ENCODE measurements at regions not wholly inside any gene's neighbourhood (a gene's known extent, or its start where the extent isn't known, plus 50 kb on each side); places are given as distances from the start of the nearest gene placed in this dataset.

GRCh38 chr14:44215660-44216059 lies 291.4 kb downstream of the FSCB start:
- TF ChIP-seq, protein P1, sequence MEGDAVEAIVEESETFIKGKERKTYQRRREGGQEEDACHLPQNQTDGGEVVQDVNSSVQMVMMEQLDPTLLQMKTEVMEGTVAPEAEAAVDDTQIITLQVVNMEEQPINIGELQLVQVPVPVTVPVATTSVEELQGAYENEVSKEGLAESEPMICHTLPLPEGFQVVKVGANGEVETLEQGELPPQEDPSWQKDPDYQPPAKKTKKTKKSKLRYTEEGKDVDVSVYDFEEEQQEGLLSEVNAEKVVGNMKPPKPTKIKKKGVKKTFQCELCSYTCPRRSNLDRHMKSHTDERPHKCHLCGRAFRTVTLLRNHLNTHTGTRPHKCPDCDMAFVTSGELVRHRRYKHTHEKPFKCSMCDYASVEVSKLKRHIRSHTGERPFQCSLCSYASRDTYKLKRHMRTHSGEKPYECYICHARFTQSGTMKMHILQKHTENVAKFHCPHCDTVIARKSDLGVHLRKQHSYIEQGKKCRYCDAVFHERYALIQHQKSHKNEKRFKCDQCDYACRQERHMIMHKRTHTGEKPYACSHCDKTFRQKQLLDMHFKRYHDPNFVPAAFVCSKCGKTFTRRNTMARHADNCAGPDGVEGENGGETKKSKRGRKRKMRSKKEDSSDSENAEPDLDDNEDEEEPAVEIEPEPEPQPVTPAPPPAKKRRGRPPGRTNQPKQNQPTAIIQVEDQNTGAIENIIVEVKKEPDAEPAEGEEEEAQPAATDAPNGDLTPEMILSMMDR (IDR thresholded peaks at IDR 0.05 in 4 of 5, conservative IDR thresholded peaks at IDR 0.05 in 1 of 5), result no peak
- TF ChIP-seq POLR2A (IDR thresholded peaks at IDR 0.05), result no peak

All from gastrocnemius medialis (tissue), 4 donors.